K562 (cell line): ENCODE measurements at regions not wholly inside any gene's neighbourhood (a gene's known extent, or its start where the extent isn't known, plus 50 kb on each side); places are given as distances from the start of the nearest gene placed in this dataset.

Experiments
- ATAC-seq: fragments of 200-7000 bp; cut with Tn5 transposase; 3 replicates; pipeline ENCODE4 v1.9.1; 2020; ENCODE audit warnings: moderate library complexity
- BruUV-seq: library from RNA; stranded (reverse); fragments of 400-500 nt; replicated peaks from 2 replicates; lab custom pipeline; 2021; lab: Mats Ljungman, UMichigan
- CTCF ChIA-PET: fragments of 300-600 bp; formaldehyde crosslinking; extraction: SDS; loops from one replicate; lab custom pipeline; 2021; ENCODE audit warnings: low intra/inter-chr PET ratio; lab: Yijun Ruan, JAX
- POLR2A ChIA-PET: fragments of 300-600, 350-650 bp; sonication (Branson Sonifier 250); formaldehyde crosslinking; extraction: SDS; loops from one replicate; lab custom pipeline; 2021; ENCODE audit warnings: antibody characterized with exemption, inconsistent platforms; lab: Yijun Ruan, JAX
- DNase-seq, 4 experiments: peaks; one replicate each; pipeline versions ENCODE4 v3.0.0 to v3.0.0-alpha.2; 2011 to 2018; ENCODE audit warnings: low spot score in 3 of 4, mixed read lengths in 3 of 4; ENCODE audit errors: extremely low read depth in 1 of 4
- FAIRE-seq: peaks from 2 replicates; lab custom pipeline; 2011; peaks lifted over from hg19 to GRCh38; lab: Jason Lieb, UNC
- H2AFZ ChIP-seq: 2 replicates; pipeline ENCODE4 v1.6.0; 2011; ENCODE audit warnings: low read depth, low read length, control low read depth, inconsistent platforms
- H3K27ac ChIP-seq: fragments of 200-600 bp; 3 replicates; pipeline ENCODE4 v1.8.0; 2011; ENCODE audit warnings: low read depth, mild to moderate bottlenecking, control low read depth, inconsistent platforms, low read length, moderate library complexity, mixed read lengths; ENCODE audit errors: extremely low read depth
- H3K27me3 ChIP-seq, 2 experiments: fragments of 300-600 bp in 1 of 2; 2 replicates in 1 of 2; 3 replicates in 1 of 2; pipeline versions ENCODE4 v1.6.0 to v1.8.0; 2011; ENCODE audit warnings: inconsistent platforms in 2 of 2, low read length in 2 of 2, mild to moderate bottlenecking in 1 of 2, mixed read lengths in 1 of 2, moderate library complexity in 1 of 2; ENCODE audit not compliant: control insufficient read depth in 2 of 2, insufficient read depth in 2 of 2
- H3K36me3 ChIP-seq: fragments of 300-600 bp; 3 replicates; pipeline ENCODE4 v1.8.0; 2011; ENCODE audit warnings: mild to moderate bottlenecking, low read length, inconsistent platforms; ENCODE audit not compliant: control insufficient read depth, insufficient read depth
- H3K4me1 ChIP-seq, 2 experiments: fragments of 200-600 bp in 1 of 2; replicated peaks in 1 of 2; 2 replicates in 1 of 2; 3 replicates in 1 of 2; pipeline versions ENCODE4 v1.5.1 to v1.8.0; 2011; ENCODE audit warnings: inconsistent platforms in 2 of 2, low read length in 2 of 2, mild to moderate bottlenecking in 1 of 2, mixed read lengths in 1 of 2, moderate library complexity in 1 of 2; ENCODE audit not compliant: control insufficient read depth in 2 of 2, insufficient read depth in 2 of 2
- H3K4me2 ChIP-seq: 2 replicates; pipeline ENCODE4 v1.6.1; 2011; ENCODE audit warnings: low read length, control low read depth, inconsistent platforms, mixed read lengths; ENCODE audit not compliant: insufficient read depth
- H3K4me3 ChIP-seq: fragments of 200-600 bp; sonication (generic), shearing (Covaris generic); 2 replicates; pipeline ENCODE4 v1.5.1; 2016; ENCODE audit warnings: control low read depth, inconsistent platforms
- H3K79me2 ChIP-seq: fragments of 200-600 bp; 3 replicates; pipeline ENCODE4 v1.8.0; 2011; ENCODE audit warnings: low read length, inconsistent platforms; ENCODE audit not compliant: control insufficient read depth, insufficient read depth
- H3K9ac ChIP-seq, 2 experiments: 2 replicates each; pipeline versions ENCODE4 v1.6.0 to v1.6.1; 2011; ENCODE audit warnings: low read depth in 2 of 2, low read length in 2 of 2, control low read depth in 1 of 2, inconsistent platforms in 1 of 2, mild to moderate bottlenecking in 1 of 2, mixed read lengths in 1 of 2; ENCODE audit not compliant: insufficient read depth in 1 of 2
- H3K9me1 ChIP-seq: one replicate; pipeline ENCODE4 v1.6.0; 2011; ENCODE audit warnings: inconsistent platforms, mild to moderate bottlenecking, low read length, moderate library complexity; ENCODE audit not compliant: control insufficient read depth, insufficient read depth
- H3K9me3 ChIP-seq: replicated peaks from 2 replicates; pipeline ENCODE4 v1.5.1; 2011; ENCODE audit warnings: low read depth, low read length, inconsistent platforms; ENCODE audit not compliant: control insufficient read depth, insufficient read depth
- H4K20me1 ChIP-seq: replicated peaks from 2 replicates; pipeline ENCODE4 v1.6.1; 2011; ENCODE audit warnings: low read length, inconsistent platforms, mixed read lengths; ENCODE audit not compliant: control insufficient read depth, insufficient read depth
- ATF7 ChIP-seq: fragments of 450-650 bp; IDR thresholded peaks from 2 replicates; pipeline ENCODE4 v1.7.1; 2014; ENCODE audit warnings: mild to moderate bottlenecking, moderate library complexity
- CBFA2T3 ChIP-seq: fragments of 450-650 bp; IDR thresholded peaks from 2 replicates; pipeline ENCODE4 v1.6.1; 2017
- CREB1 ChIP-seq, 2 experiments: sonication (generic) in 1 of 2; formaldehyde crosslinking in 1 of 2; IDR thresholded peaks; 2 replicates each; pipeline versions ENCODE4 v1.6.1 to v1.8.0; 2012 to 2022; ENCODE audit warnings: inconsistent platforms in 1 of 2, mild to moderate bottlenecking in 1 of 2, missing genetic modification reagents in 1 of 2, moderate library complexity in 1 of 2
- IFI16 ChIP-seq: fragments of 250-450 bp; sonication (Bioruptor Pico); IDR thresholded peaks from 2 replicates; pipeline ENCODE4 v2.1.2; 2022; ENCODE audit warnings: mild to moderate bottlenecking, inconsistent platforms
- MYC ChIP-seq, 2 experiments: fragments of 250-450 bp in 1 of 2; sonication (Bioruptor Pico) in 1 of 2; IDR thresholded peaks; 2 replicates each; pipeline versions ENCODE4 v1.5.1 to v1.6.1; 2012 to 2021; ENCODE audit warnings: low read depth in 2 of 2, borderline replicate concordance in 1 of 2, improper control_type of control experiment in 1 of 2, low read length in 1 of 2, mild to moderate bottlenecking in 1 of 2, moderate library complexity in 1 of 2
- PRPF4 ChIP-seq: fragments of 200-400 bp; formaldehyde crosslinking; IDR thresholded peaks from one replicate; pipeline ENCODE4 v1.6.1; 2017; ENCODE audit warnings: low read length, low read depth, mild to moderate bottlenecking; ENCODE audit not compliant: insufficient read depth, poor library complexity, severe bottlenecking
- RAD21 ChIP-seq, 2 experiments: fragments of 250-450 bp in 1 of 2; fragments of 450-650 bp in 1 of 2; sonication (Bioruptor Pico) in 1 of 2; formaldehyde crosslinking in 1 of 2; IDR thresholded peaks in 1 of 2; conservative IDR thresholded peaks in 1 of 2; 2 replicates each; pipeline versions ENCODE4 v1.4.0 to v1.8.0; 2020 to 2022; ENCODE audit warnings: mild to moderate bottlenecking in 2 of 2, moderate library complexity in 1 of 2
- SNIP1 ChIP-seq: fragments of 450-650 bp; IDR thresholded peaks from 2 replicates; pipeline ENCODE4 v1.7.1; 2017; ENCODE audit warnings: low read depth, mild to moderate bottlenecking
- ZNF143 ChIP-seq: sonication (generic); formaldehyde crosslinking; IDR thresholded peaks from 2 replicates; pipeline ENCODE4 v1.9.0; 2022; ENCODE audit warnings: mild to moderate bottlenecking, missing genetic modification reagents
- ZNF57 ChIP-seq: fragments of 450-650 bp; formaldehyde crosslinking; IDR thresholded peaks from 2 replicates; pipeline ENCODE4 v1.4.0; 2020; ENCODE audit warnings: mild to moderate bottlenecking, moderate library complexity
- WGBS: fragments of 100-300 bp; shearing (Covaris generic); methylation state at CpG from one replicate; pipeline ENCODE4 v1.1.6; 2016; ENCODE audit warnings: low coverage, mixed read lengths; ENCODE audit not compliant: insufficient coverage; ENCODE audit errors: missing lambda C conversion rate; 5-methylcytosine and 5-hydroxymethylcytosine counted together
- in situ Hi-C: fragments of 300-500 bp; cut with MboI; formaldehyde crosslinking; loops from 4 replicates; pipeline ENCODE4 v1.15.0; 2018; ENCODE audit warnings: inconsistent platforms, mixed read lengths
- intact Hi-C: fragments of 100-400 bp; cut with micrococcal nuclease; formaldehyde crosslinking; loops from 2 replicates; pipeline ENCODE4 v1.14.2; 2022
- TF ChIP-seq, protein P1 (sequence below): fragments of 450-650 bp; formaldehyde crosslinking; IDR thresholded peaks from 2 replicates; pipeline ENCODE4 v1.4.0; 2022; ENCODE audit warnings: missing genetic modification characterization

DNA sequence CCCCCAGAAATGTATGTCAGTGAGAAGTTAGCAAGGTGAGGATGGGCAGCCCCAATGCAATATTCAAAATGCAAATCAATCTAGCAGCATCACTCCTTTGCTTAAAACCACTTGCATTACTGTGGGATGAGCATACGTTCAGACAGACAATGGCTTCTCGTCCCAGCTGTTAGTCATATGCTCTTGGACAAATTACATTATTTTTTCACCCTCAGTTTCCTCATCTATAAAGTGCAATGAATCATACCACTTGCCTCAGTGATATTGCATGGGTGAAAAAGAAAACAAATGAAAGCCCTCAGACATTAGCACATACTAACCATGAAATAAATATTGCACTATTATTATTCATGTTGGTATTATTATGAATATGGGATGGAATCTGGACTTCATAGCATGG is 132.3 kb downstream of the C12orf75 start:
- no peaks in the 10 kb centered on the region for H3K9me3 ChIP-seq
- FAIRE-seq (no peak), DNase-seq (no peak), ATAC-seq (no peak)
- H2AFZ ChIP-seq: no peak overlapping the region
- H3K36me3 ChIP-seq: no peaks in the 10 kb centered on the region
- no peak for TF ChIP-seq ATF7
- TF ChIP-seq, protein P1, sequence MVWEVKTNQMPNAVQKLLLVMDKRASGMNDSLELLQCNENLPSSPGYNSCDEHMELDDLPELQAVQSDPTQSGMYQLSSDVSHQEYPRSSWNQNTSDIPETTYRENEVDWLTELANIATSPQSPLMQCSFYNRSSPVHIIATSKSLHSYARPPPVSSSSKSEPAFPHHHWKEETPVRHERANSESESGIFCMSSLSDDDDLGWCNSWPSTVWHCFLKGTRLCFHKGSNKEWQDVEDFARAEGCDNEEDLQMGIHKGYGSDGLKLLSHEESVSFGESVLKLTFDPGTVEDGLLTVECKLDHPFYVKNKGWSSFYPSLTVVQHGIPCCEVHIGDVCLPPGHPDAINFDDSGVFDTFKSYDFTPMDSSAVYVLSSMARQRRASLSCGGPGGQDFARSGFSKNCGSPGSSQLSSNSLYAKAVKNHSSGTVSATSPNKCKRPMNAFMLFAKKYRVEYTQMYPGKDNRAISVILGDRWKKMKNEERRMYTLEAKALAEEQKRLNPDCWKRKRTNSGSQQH (CRISPR knock-in tag): no peak
- BruUV-seq: no TSS peak
- ChIA-PET POLR2A (interaction anchor here (0.6 kb wide), 1 partner anchor 43 kb away, joined by 3 read pairs; no protein-coding TSS in a partner anchor), CTCF (no interaction called here)
- H3K27me3 ChIP-seq: 0 out of 5 replicates have a peak, but pooled peaks cover 0 to 5% of the 10 kb centered on the region in 2 experiments
- H4K20me1 ChIP-seq: no peaks in the 10 kb centered on the region
- no peaks in the 10 kb centered on the region for H3K4me1 ChIP-seq
- no peak overlapping the region for H3K4me3 ChIP-seq
- no peak overlapping the region for H3K9ac ChIP-seq
- H3K9me1 ChIP-seq: no peaks in the 10 kb centered on the region
- intact Hi-C loops (no loop called here), in situ Hi-C loops (no loop called here)
- H3K4me2 ChIP-seq: no peak overlapping the region
- WGBS: 0% methylated on average over 2 of the region's 2 CpGs
- H3K79me2 ChIP-seq: no peaks in the 10 kb centered on the region
- H3K27ac ChIP-seq: no peak overlapping the region

DNA sequence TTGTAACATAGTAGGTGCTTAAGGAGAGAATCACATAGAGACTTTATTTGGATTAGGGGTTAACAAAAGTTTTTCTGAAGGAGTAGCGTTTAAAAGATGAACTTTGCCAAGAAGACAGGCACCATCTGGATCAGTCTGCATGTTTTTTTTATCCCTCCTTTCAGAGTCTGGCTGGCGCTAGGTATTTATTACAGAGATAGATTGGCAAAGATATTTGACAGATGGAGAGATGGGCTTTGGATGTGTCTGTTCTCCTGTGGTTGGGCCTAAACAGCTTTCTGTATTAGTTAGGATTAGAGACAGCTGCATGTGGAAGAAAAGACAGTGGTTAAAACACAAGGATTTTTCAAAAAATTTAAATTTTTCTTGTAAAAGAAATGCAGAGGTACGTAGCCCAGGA is 133.9 kb downstream of the C12orf75 start:
- Histone ChIP-seq H3K27me3 (peaks cover 0 to 5% of the 10 kb centered on the region in 2 experiments; a peak in 1 of 5 replicates), H3K27ac (no peak overlapping the region), H3K36me3 (no peaks in the 10 kb centered on the region), H3K4me2 (no peak overlapping the region), H4K20me1 (no peaks in the 10 kb centered on the region), H3K4me1 (no peaks in the 10 kb centered on the region), H2AFZ (no peak overlapping the region), H3K9me1 (no peaks in the 10 kb centered on the region), H3K9me3 (no peaks in the 10 kb centered on the region), H3K79me2 (no peaks in the 10 kb centered on the region), H3K9ac (no peak overlapping the region), H3K4me3 (no peak overlapping the region)
- intact Hi-C loops: no loop called here
- 2% methylated on average over 3 of the region's 3 CpGs for WGBS
- in situ Hi-C loops: no loop called here
- no TSS peak for BruUV-seq
- CTCF ChIA-PET: no interaction called here
- POLR2A ChIA-PET: interaction anchor here (1.9 kb wide), 1 partner anchor 9 kb away, joined by 4 read pairs; no protein-coding TSS in a partner anchor
- DNase-seq (no peak), FAIRE-seq (no peak), ATAC-seq (no peak)
- TF ChIP-seq IFI16 (CRISPR knock-in tag) (no peak), SNIP1 (no peak), ZNF143 (CRISPR knock-in tag) (no peak), ZNF57 (CRISPR knock-in tag) (no peak), MYC (IDR thresholded peaks at IDR 0.05; ENCODE audit: low read depth, low read length) (no peak), MYC (CRISPR knock-in tag; IDR thresholded peaks at IDR 0.05; ENCODE audit: borderline replicate concordance, low read depth) (no peak), CREB1 (IDR thresholded peaks at IDR 0.05) (no peak), CREB1 (CRISPR knock-in tag; IDR thresholded peaks at IDR 0.05) (no peak), CBFA2T3 (no peak), RAD21 (CRISPR knock-in tag; conservative IDR thresholded peaks at IDR 0.05 in 1 of 2, IDR thresholded peaks at IDR 0.05 in 1 of 2) (no peak), PRPF4 (no peak)
